ENCODE measurements at regions not wholly inside any gene's neighbourhood (a gene's known extent, or its start where the extent isn't known, plus 50 kb on each side); places are given as distances from the start of the nearest gene placed in this dataset.
"Not testable (repeated sequence)": the region's sequence is repeated elsewhere in the genome, so short reads cannot be mapped to it uniquely, and the experiment has no call there.

DNA sequence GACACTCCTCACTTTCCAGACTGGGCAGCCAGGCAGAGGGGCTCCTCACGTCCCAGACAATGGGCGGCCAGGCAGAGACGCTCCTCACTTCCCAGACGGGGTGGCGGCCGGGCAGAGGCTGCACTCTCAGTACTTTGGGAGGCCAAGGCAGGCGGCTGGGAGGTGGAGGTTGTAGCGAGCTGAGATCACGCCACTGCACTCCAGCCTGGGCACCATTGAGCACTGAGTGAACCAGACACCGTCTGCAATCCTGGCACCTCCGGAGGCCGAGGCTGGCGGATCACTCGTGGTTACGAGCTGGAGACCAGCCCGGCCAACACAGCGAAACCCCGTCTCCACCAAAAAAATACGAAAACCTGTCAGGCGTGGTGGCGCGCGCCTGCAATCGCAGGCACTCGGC, 134.1 kb upstream of the BOD1L1 start:
- not testable (repeated sequence) for H3K36me3 ChIP-seq (ENCODE audit: control insufficient read depth, insufficient read depth, low read length); H3K27me3 ChIP-seq (ENCODE audit: control insufficient read depth, insufficient read depth, low read length); H3K27ac ChIP-seq (ENCODE audit: low read length); H3K9me3 ChIP-seq (ENCODE audit: control insufficient read depth, insufficient read depth, low read length); DNase-seq (ENCODE audit: low read depth, low spot score); H3K4me3 ChIP-seq (ENCODE audit: low read length); H3K4me1 ChIP-seq (ENCODE audit: control insufficient read depth, insufficient read depth, low read length)
- whole genome bisulfite sequencing (ENCODE audit: insufficient coverage, insufficient read length): no CpG with 5 or more reads among the region's 25 CpGs

DNA sequence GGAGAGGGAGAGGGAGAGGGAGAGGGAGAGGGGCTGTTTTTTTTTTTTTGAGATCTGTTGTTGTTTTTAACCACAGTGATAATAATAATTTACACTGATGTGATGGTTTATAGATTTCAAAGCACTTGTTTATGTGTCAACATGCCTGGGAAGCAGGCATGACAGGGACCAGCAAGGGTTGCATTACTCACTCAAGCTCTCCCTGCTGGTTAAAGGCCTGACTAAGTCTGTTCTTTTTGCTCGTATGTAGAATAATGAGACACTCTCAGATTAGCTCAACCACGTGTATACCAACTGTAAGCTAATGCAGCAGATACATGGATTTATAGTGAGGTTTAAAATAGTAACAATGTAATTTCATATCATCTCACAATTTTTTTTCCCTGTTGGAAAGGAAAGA, 134.6 kb upstream of the BOD1L1 start:
- Histone ChIP-seq H3K36me3 (ENCODE audit: control insufficient read depth, insufficient read depth, low read length) (no peaks in the 10 kb centered on the region), H3K9me3 (ENCODE audit: control insufficient read depth, insufficient read depth, low read length) (no peaks in the 10 kb centered on the region), H3K27me3 (ENCODE audit: control insufficient read depth, insufficient read depth, low read length) (no peaks in the 10 kb centered on the region), H3K4me3 (ENCODE audit: low read length) (no peak overlapping the region), H3K4me1 (ENCODE audit: control insufficient read depth, insufficient read depth, low read length) (no peaks in the 10 kb centered on the region), H3K27ac (ENCODE audit: low read length) (no peak overlapping the region)
- DNase-seq (ENCODE audit: low read depth, low spot score): no peak
- no CpG with 5 or more reads among the region's 2 CpGs for WGBS (ENCODE audit: insufficient coverage, insufficient read length)

DNA sequence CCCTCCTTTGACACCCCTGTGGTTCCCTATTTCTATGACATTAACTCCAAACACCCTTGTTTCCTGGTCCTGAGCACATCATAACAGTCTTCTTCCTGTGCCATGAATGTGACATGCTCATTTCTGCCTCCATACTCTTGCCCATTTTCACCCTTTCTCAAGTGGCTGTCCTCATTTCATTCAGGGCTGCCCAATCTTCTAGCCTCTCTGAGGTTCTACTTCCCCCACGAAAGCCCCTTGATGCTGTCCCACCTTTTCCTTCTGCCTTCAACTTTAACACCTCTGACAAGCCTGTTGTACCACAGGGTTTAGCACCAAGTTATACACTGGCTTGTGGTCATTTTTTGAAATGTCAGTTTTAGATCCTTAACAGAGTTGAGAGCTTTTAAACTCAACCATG, 136.2 kb upstream of the BOD1L1 start:
- Histone ChIP-seq H3K4me1 (ENCODE audit: control insufficient read depth, insufficient read depth, low read length) (no peaks in the 10 kb centered on the region), H3K27me3 (ENCODE audit: control insufficient read depth, insufficient read depth, low read length) (no peaks in the 10 kb centered on the region), H3K9me3 (ENCODE audit: control insufficient read depth, insufficient read depth, low read length) (no peaks in the 10 kb centered on the region), H3K4me3 (ENCODE audit: low read length) (no peak overlapping the region), H3K27ac (ENCODE audit: low read length) (no peak overlapping the region), H3K36me3 (ENCODE audit: control insufficient read depth, insufficient read depth, low read length) (no peaks in the 10 kb centered on the region)
- no peak for DNase-seq (ENCODE audit: low read depth, low spot score)
- no CpG with 5 or more reads among the region's 1 CpG for WGBS (ENCODE audit: insufficient coverage, insufficient read length)

DNA sequence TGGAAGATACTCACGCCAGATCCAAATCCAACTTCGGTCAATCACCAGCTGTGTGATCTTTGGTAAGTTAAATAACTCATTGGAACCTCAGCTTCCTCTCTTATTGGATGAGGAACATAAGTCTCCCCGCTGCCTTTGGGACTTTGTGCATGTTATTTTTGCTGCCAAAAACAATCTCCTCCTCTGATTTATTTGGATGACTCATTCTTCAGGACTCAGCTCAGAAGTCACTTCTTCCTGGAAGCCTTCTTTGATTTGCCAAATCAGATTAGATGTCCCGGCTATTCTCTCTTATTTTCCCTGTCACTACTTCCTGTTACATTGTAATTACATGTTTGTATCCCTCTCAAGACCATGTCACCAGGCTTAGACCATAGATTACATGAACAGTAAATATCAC, 138.0 kb upstream of the BOD1L1 start:
- H3K9me3 ChIP-seq (ENCODE audit: control insufficient read depth, insufficient read depth, low read length): no peaks in the 10 kb centered on the region

DNA sequence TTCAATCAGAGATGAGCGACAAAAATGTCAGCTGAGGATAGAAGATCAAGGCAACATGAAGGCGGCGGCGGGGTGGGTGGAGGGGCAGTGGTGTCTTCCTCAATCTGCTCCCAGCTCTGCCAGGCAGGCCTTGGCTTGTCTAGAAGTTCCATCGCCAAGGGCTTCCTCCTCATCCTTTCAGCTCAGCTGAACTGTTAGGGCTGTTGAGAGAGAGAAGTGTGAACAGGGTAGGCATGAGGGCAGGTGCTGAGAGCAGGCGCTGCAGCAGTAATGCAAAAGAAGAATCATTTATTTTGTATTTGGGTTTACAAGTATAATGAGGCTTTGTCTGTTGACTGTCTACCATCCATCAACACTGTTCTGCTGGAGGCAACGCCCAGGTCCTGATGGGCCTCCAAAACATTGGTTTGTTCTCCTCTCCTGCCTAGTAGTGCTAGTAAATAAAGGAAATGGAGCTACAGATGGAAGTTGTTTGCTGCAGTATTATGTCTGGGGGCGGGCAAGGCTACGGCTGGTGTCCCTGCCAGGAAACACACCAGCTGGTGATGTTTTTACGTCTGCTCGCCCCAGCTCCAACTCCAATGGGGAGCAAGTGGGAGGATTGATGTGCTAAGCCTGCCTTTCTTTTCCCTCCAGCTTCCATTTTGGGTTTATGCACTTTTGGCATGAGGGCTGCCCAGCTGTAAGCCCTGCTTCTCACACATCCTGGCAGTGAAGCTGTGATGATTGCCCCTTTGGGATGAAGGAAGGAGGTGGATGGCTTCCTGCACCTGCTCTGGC, 139.4 kb upstream of the BOD1L1 start:
- H3K4me1 ChIP-seq (ENCODE audit: control insufficient read depth, insufficient read depth, low read length): no peaks in the 10 kb centered on the region
- no peak overlapping the region for H3K27ac ChIP-seq (ENCODE audit: low read length)
- WGBS (ENCODE audit: insufficient coverage, insufficient read length): no CpG with 5 or more reads among the region's 11 CpGs
- no peaks in the 10 kb centered on the region for H3K9me3 ChIP-seq (ENCODE audit: control insufficient read depth, insufficient read depth, low read length)
- no peaks in the 10 kb centered on the region for H3K27me3 ChIP-seq (ENCODE audit: control insufficient read depth, insufficient read depth, low read length)
- no peak for DNase-seq (ENCODE audit: low read depth, low spot score)
- no peak overlapping the region for H3K4me3 ChIP-seq (ENCODE audit: low read length)
- no peaks in the 10 kb centered on the region for H3K36me3 ChIP-seq (ENCODE audit: control insufficient read depth, insufficient read depth, low read length)

More for the DNA sequence above, 138.0 kb upstream of the BOD1L1 start:
- Histone ChIP-seq H3K4me3 (ENCODE audit: low read length) (no peak overlapping the region), H3K27me3 (ENCODE audit: control insufficient read depth, insufficient read depth, low read length) (no peaks in the 10 kb centered on the region), H3K27ac (ENCODE audit: low read length) (no peak overlapping the region), H3K4me1 (ENCODE audit: control insufficient read depth, insufficient read depth, low read length) (no peaks in the 10 kb centered on the region), H3K36me3 (ENCODE audit: control insufficient read depth, insufficient read depth, low read length) (no peaks in the 10 kb centered on the region)
- no peak for DNase-seq (ENCODE audit: low read depth, low spot score)
- no CpG with 5 or more reads among the region's 4 CpGs for WGBS (ENCODE audit: insufficient coverage, insufficient read length)

DNA sequence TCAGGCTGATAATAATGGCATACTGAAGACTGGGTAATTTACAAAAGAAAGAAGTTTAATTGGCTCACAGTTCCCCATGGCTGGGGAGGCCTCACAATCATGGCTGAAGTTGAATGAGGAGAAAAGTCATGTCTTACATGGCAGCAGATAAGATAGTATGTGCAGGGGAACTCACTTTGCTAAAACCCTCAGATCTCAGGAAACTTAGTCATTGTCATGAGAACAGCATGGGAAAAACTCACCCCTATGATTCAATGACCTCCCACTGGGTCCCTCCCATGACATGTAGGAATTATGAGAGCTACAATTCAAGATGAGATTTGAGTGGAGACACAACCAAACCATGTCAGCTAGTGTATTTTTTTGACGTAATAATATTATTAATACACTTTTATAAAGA, 149.8 kb upstream of the BOD1L1 start:
- H3K27ac ChIP-seq (ENCODE audit: low read length): no peak overlapping the region
- H3K36me3 ChIP-seq (ENCODE audit: control insufficient read depth, insufficient read depth, low read length): no peaks in the 10 kb centered on the region
- no peak for DNase-seq (ENCODE audit: low read depth, low spot score)
- H3K9me3 ChIP-seq (ENCODE audit: control insufficient read depth, insufficient read depth, low read length): no peaks in the 10 kb centered on the region
- H3K4me1 ChIP-seq (ENCODE audit: control insufficient read depth, insufficient read depth, low read length): no peaks in the 10 kb centered on the region
- H3K4me3 ChIP-seq (ENCODE audit: low read length): no peak overlapping the region
- no CpG with 5 or more reads among the region's 1 CpG for WGBS (ENCODE audit: insufficient coverage, insufficient read length)
- no peaks in the 10 kb centered on the region for H3K27me3 ChIP-seq (ENCODE audit: control insufficient read depth, insufficient read depth, low read length)

DNA sequence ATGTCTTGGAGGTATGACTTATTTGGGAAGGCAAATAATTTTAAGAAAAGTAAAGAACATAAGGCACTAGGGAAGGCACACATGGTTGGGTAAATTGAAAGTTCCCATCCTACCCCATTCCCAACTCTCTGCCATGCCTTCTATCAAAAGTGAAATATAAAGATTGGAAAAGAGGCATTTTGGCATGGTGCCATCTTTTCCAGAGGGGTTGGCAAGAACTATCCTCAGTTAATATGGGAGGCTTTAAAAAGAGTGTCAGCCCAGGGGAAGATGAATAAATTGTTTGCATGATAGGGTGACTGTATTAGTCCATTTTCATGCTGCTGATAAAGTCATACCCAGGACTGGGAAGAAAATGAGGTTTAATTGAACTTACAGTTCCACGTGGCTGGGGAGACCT, 150.8 kb upstream of the BOD1L1 start:
- no peak overlapping the region for H3K27ac ChIP-seq (ENCODE audit: low read length)
- H3K4me1 ChIP-seq (ENCODE audit: control insufficient read depth, insufficient read depth, low read length): no peaks in the 10 kb centered on the region
- no peak overlapping the region for H3K4me3 ChIP-seq (ENCODE audit: low read length)
- no peaks in the 10 kb centered on the region for H3K27me3 ChIP-seq (ENCODE audit: control insufficient read depth, insufficient read depth, low read length)
- DNase-seq (ENCODE audit: low read depth, low spot score): no peak
- H3K36me3 ChIP-seq (ENCODE audit: control insufficient read depth, insufficient read depth, low read length): no peaks in the 10 kb centered on the region
- WGBS (ENCODE audit: insufficient coverage, insufficient read length): no CpG with 5 or more reads among the region's 1 CpG
- H3K9me3 ChIP-seq (ENCODE audit: control insufficient read depth, insufficient read depth, low read length): no peaks in the 10 kb centered on the region

DNA sequence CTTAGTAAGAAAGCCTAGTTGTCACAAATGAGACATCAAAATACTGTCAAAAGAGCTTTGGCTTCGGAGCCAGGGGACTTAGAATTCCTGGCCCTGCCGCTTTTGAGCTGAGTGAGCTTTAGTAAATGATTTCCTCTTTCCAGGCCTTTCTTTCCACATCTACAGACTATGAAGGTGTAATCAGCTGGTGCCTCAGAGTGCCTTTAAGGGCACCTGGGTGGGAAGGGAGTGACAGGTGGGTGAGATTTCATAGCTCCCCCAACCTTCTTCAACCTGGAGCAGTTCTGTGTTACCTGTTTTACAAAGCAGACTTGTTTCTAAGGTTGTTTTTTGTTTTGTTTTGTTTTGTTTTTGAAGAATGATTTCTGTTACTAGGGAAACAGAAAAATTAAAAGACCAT, 154.7 kb upstream of the BOD1L1 start:
- no peak overlapping the region for H3K27ac ChIP-seq (ENCODE audit: low read length)
- DNase-seq (ENCODE audit: low read depth, low spot score): no peak
- no CpG with 5 or more reads among the region's 2 CpGs for WGBS (ENCODE audit: insufficient coverage, insufficient read length)
- H3K27me3 ChIP-seq (ENCODE audit: control insufficient read depth, insufficient read depth, low read length): no peaks in the 10 kb centered on the region
- no peaks in the 10 kb centered on the region for H3K36me3 ChIP-seq (ENCODE audit: control insufficient read depth, insufficient read depth, low read length)
- H3K4me3 ChIP-seq (ENCODE audit: low read length): no peak overlapping the region
- no peaks in the 10 kb centered on the region for H3K9me3 ChIP-seq (ENCODE audit: control insufficient read depth, insufficient read depth, low read length)
- H3K4me1 ChIP-seq (ENCODE audit: control insufficient read depth, insufficient read depth, low read length): no peaks in the 10 kb centered on the region

DNA sequence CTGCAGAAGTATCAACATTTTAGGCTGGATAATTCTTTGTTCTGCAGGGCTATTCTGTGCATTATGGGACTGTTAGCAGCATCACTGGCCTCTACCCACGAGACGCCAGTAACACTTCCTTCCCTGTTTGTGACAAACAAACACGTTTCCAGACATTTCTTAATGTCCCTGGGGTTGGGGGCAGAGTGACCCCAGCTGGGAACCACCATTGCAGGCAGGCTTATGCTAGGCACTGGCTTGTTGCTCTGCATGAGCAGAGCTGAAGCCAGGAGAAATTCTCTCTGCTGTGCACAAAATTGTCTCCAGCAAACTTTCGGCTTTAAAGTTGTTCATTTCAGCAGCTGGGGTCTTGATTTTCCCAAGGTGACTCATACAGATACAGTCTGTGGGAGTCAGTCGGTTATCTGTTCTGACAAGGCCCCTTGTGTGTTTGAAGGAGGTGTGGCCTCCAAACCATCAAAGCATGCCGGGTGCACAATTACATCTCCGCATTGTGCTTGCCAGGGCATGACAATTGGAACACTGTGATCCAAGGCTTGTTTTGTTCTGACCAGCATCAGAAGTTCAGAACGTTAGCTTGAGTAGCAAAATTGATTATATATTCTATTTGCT, 156.4 kb upstream of the BOD1L1 start:
- WGBS (ENCODE audit: insufficient coverage, insufficient read length): no CpG with 5 or more reads among the region's 8 CpGs
- no peak overlapping the region for H3K27ac ChIP-seq (ENCODE audit: low read length)
- no peaks in the 10 kb centered on the region for H3K4me1 ChIP-seq (ENCODE audit: control insufficient read depth, insufficient read depth, low read length)
- H3K36me3 ChIP-seq (ENCODE audit: control insufficient read depth, insufficient read depth, low read length): no peaks in the 10 kb centered on the region
- no peak for DNase-seq (ENCODE audit: low read depth, low spot score)
- no peaks in the 10 kb centered on the region for H3K27me3 ChIP-seq (ENCODE audit: control insufficient read depth, insufficient read depth, low read length)
- H3K4me3 ChIP-seq (ENCODE audit: low read length): no peak overlapping the region
- H3K9me3 ChIP-seq (ENCODE audit: control insufficient read depth, insufficient read depth, low read length): no peaks in the 10 kb centered on the region

DNA sequence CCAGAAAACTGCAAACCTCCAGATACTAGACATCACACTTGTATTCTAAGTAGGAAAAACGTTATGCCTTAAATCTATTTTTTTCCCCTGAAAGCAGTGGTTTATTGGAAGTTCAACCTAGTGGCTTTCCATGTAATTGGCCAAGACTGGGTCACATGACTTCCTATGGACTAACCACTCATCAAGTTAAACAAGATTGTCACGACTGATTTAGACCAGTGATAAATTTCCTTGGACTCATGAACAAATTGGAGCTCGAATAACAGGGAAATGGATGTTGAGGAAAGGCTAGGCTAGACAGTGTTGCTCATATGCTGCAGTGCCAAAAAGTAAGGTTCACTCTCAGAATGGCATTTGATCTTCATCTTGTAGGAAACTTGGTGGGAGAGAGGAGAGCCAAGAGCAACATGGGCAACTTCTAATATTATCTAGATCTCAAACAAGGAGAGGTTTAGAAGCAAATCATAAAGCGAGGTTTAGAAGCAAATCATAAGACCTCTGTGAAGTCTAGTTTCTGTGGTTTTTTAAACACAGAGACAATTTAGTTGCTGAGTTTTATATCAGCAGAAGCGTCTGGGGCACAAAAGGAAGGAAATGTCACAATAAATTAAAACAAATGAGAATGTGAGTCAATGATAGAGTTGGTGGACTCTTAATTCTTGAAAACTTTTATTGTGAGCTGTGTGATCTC, 165.6 kb upstream of the BOD1L1 start:
- H3K27me3 ChIP-seq (ENCODE audit: control insufficient read depth, insufficient read depth, low read length): no peaks in the 10 kb centered on the region
- no peak overlapping the region for H3K27ac ChIP-seq (ENCODE audit: low read length)
- H3K4me3 ChIP-seq (ENCODE audit: low read length): no peak overlapping the region
- no CpG with 5 or more reads among the region's 5 CpGs for WGBS (ENCODE audit: insufficient coverage, insufficient read length)
- H3K9me3 ChIP-seq (ENCODE audit: control insufficient read depth, insufficient read depth, low read length): no peaks in the 10 kb centered on the region
- DNase-seq (ENCODE audit: low read depth, low spot score): no peak
- no peaks in the 10 kb centered on the region for H3K4me1 ChIP-seq (ENCODE audit: control insufficient read depth, insufficient read depth, low read length)
- H3K36me3 ChIP-seq (ENCODE audit: control insufficient read depth, insufficient read depth, low read length): no peaks in the 10 kb centered on the region

All from iPS DF 6.9 (cell line).